ENCODE measurements at regions not wholly inside any gene's neighbourhood (a gene's known extent, or its start where the extent isn't known, plus 50 kb on each side); places are given as distances from the start of the nearest gene placed in this dataset.
A peak's percentile ranks its signal among the peaks of the same experiment; 100 is the strongest.
"Not testable (repeated sequence)": the region's sequence is repeated elsewhere in the genome, so short reads cannot be mapped to it uniquely, and the experiment has no call there.

DNA sequence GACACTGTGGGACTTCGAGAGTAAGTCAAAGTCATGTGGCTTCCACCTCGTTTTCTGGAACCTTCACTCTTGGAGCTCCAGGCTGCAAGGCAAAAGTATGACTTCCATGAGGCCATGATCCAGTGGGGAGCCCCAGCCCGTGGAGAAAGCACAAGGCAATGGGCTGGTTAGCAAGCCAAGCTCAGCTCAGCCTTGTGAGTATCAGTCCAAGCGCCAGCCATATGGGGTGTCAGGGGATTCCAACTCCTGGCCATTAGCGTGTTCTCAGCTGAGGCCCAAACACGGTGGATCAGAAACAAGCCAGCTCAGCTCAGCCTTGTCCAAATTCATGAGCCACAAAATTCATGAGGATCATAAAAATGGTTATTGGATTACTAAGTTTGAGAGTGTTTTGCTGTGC, 261.0 kb downstream of the RHOU start:
- no peak for DNase-seq

DNA sequence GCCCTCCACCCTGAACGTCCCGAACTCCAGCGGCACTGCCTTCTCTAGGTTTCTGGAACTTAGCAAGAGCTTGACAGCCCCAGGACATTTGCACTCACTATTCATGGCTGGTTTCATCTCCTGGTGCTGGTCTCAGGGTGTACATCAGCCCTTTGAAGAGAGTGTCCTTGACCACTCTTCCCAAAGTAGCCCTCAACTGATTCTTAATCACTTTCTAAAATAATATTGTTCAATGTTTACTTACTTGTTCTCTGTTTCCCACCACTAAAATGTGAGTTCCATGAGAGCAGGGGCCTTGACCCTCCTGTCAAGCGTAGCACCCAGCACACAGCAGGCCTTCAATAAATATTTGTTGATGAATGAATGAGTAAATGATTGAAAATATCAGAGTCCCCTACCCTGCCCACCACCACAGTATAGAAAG, 262.5 kb downstream of the RHOU start:
- no peak for DNase-seq

DNA sequence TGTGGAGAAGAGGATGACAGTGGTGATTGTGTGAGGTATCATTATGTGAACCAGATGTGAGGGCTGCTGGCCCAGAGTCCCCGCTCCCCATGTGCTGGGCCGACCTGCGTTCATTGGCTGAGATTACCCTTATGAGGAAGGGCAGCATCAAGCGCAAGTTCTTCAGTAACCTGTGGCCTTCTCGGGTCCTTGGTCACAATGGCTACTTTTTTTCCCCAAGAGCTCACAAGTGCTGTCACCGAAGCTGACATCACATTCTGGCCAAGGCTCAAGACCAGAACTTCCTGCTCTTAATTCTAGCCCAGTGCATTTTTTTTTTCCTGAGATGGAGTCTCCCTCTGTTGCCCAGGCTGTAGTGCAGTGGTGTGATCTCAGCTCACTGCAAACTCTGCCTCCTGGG, 262.9 kb downstream of the RHOU start:
- no peak for DNase-seq

DNA sequence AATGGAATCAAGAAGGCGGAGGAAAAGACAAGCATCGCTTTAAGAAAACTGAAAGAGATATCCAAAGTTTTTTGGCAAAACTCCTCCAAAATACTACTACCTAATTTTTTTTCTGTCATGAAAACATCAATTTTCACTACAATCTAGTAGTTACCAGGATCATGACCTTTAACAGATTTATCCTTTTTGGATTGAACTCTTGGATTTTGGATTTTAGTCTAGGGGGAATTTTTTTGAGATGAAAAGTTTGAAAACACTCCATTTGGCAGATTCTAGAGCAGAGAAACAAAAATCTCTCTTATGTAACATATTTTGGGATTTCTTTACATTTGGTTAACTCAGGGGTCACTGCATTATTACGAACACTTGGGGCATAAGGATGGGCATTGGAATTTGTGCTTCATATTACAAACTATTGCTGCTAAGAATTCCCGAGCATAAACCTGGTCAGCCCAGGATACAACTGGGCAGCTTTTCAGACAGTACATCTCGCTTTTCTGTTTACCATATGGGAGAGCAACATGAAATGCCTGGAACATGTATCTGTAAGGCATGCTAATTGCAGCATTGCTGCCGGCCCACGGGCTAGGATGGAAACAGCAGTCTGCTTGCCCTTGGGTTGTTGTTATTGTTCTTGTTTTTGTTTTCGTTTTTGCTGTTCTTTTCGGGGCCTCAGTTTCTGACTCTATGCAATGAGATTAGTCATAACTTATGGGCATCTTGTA, 264.3 kb downstream of the RHOU start:
- DNase-seq = no peak

DNA sequence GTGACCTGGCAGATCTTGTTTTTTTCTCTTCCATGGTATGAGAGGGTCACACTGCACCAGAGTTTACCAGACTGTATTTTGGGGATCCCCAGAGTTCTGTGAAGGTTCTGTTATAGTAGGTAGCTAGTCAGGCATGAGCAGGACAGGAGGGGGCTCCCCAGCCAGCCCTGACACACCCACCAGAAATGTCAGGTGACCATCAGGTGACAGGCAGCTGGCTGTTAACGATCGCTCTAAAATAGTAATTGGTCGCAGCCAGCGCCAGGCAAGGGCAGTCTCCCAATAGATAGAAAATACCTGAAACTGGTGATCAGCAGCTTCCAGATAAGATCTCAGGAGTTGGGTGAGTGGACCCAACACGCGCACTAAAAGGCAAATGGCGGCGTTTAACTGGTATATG, 264.9 kb downstream of the RHOU start:
- no peak for DNase-seq

DNA sequence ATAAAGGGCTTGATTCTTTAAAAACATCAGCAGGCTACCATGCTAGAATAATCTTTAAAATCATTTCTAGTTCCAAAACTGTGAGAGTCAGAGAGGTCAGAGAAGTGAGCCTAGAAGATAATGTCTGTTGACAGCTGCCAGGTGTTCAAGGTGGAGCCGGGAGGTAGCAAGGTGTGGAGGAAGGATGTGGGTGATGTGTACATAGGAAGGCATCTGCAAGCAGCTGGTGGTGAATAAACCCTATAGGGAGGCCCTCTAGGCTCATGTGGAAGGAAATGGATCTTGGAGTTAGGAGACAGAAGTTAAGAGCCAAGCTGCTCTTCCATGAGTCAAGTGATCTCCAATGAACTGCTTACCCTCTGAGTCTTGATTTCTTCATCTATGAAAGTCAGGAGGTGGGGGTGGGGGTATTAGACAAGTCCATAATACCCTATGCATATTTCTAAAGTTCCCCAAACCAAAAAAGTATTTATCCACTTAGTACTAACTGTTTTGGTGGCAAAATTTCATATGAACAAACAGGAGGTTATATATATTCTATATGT, 266.3 kb downstream of the RHOU start:
- peak; percentile 62 for DNase-seq

DNA sequence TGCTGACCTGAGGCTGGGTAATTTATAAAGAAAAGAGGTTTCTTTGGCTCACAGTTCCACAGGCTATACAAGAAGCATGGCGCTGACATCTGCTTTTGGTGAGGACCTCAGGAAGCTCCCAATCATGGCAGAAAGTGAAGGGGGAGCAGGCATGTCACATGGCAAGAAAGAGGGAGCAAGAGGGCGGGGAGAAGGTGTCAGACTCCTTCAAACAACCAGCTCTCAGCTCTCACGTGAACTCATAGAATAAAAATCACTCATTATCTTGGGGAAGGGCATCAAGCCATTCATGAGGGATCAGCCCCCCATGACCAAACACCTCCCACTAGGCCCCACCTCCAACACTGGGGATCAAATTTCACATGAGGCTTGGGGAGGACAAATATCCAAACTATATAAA, 266.8 kb downstream of the RHOU start:
- DNase-seq = no peak

DNA sequence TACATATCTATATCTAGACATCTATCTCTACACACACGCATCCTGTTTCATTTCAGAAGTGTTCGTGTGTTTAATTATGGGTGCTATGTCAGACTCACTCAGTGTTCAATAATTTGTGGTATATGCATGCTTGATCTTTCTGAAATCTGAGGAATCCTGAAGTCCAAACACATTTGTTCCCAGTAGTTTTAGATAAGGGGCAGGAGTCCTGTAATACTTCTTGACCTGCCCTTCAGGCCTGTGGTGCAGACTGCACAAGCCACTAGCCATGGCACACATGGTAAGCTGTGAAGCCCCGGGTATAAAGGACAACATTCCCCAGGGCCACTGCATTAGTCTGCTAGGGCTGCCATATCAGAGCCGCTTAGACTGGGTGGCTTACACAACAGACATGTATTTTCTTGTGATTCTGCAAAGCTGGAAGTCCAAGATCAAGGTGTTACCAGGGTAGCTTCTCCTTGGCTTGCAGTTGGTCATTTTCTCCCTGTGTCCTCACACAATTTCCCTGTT, 267.2 kb downstream of the RHOU start:
- no peak for DNase-seq

DNA sequence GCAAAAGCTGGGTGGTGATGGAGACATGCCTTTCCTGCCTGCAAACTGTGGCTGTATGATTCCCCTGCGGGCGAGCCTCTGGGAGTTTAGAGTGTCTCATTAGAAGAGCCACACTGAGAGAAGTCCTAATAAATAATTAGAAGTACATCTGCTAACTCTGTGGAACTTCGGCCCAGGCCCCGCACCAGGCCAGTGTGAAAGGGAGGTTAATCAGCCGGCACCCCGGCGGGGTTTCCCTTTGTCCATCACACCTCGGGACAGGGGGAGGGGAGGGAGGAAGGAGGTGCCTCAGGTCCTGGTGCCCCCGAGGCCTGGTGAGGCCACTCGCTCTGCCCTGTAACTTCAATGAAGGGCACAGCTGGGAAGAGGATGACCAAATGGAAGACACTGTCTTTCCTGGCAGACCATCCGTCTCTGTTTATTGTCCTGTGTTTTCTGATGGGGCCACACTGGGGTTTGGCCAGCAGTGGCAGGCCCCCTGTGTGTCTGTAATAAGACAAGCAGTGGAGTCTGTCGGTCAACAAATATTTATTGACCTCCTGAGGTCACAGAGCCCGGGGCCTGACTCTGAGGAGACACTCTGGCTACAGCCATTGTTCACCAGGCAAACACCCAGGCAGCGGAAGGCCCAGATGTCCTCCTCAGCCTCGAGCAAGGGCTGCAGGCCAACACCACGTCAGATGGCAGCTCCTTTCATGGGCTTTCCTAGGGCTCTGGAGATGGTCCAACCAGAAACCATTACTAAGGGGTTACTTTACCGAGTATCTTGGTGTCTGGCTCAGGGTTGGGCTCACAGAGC, 267.5 kb upstream of the RAB4A start:
- peak; percentile 46 for DNase-seq

DNA sequence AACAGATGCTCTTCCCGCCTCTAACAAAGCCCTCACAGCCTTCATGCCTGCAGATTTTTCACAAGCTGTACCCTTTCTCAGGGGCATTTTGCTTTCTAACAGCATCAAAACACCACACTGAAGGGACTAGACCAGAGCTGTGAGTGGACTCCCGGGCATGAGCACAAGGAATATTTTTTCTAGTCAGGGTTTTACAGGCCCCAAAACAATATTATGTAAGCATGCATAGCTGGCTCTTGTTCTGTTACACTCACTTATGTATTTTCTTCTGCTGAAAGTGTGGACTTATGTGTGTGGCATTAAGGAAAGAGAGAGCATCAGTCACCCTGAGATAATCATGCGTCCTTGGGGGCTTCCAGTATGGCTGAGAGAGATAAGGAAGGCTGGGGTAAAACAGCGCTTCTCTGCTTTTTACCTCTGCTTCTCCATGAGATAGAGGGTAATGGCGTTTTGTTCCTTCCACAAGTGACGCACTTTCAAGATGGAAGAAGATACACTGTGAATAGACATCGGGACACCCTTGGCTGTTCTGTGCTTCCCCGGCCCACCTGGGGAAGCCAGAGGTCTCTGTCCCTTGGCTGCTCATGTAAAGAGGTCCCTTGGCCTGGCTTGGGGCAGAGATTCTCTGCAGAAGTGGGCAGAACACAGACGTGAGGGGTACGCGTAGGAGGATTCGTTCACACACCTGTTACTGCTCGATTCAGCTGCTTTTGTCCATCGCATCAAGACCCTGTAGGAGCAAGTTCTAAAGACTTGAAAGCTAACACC, 266.7 kb upstream of the RAB4A start:
- no peak for DNase-seq

DNA sequence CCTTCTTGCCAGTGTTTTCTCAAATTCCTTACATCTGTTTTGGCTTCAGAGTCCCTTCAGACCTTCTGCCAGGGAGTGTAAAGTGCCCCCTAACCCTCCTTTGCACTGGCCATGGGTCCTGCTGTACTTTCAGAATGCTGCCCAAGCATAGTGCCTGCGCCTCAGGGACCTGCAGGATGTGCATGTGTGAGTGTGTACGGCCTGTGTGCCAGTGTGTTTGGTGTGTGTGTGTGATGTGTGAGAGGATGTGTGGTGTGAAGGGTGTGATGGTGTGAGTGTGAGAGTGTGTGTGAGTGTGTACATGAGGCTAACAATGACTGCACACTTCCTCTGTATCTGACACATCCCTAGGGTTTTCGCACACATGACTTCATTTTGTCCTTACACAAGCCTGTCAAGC, 265.8 kb upstream of the RAB4A start:
- no peak for DNase-seq

DNA sequence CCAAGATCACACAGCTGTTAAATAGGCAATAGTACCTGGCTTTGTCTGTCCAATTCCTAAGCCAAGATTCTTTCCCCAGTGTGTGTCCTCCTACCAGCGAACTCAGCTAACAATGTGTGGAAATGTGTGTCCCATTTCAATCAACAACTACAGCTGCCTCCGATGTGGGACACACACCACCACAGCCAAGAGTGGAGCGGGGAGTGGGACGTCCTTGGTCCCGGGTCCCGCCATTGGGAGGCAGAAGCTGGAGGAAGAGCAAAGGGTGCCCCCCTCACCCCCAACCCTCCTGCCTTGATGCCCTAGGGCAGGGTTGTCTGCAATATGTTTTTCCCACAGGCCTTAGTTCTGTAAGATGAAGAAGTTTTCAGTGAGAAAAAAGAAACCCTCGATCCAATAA, 265.4 kb upstream of the RAB4A start:
- no peak for DNase-seq

DNA sequence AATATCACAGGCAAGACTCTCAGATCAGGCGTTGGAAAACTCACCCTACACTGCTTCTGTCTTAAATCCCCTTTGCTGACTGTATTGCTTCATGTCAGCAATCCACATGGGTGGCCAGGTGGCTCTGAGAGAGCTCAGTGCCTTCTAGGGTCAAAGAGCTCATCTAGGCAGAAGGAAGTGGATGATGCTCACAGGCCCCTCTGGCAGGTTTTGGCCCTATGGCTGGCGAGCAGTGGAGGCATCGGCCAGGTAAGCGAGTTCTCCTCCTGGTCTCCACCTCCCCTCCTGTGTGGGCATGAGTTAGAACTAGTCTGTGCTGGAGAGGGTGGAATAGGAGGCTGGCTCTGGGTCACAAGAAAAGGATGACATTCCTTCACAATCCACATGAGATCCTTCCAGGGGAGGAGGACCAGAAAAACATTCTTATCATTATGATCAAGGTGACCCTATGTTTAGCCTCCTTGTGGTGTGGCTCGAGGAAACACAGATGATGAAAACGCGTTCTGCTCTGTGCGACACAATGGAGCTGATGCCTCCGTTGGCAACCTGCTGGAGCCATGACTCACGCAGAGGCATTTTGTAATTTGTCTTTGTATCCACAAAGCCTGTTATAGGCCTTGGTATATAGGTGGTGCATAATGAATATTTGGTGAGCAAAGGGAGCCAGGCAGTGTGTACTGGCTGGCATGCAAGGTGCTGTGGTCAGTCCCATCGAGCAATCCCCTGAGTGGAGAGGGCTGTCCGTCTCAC, 264.6 kb upstream of the RAB4A start:
- peak; percentile 43 for DNase-seq

DNA sequence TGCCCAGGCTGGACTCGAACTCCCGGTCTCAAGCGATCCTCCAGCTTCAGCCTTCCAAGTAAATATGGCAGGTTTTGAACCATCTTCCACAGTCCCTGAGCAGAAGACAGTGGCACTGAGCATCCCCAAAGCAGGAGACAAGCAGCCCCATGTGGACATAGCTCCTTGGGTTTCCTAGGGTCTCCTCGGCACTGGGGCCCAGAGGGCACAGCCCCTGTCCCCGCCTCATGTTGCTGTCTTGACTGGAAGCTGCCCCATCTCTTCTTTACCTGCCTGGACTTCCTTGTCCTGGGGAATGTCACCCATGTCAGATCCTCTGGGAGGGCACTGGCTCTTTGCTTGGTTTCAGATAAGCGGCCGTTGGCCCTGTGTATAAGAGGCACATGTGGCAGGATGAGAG, 263.7 kb upstream of the RAB4A start:
- no peak for DNase-seq

DNA sequence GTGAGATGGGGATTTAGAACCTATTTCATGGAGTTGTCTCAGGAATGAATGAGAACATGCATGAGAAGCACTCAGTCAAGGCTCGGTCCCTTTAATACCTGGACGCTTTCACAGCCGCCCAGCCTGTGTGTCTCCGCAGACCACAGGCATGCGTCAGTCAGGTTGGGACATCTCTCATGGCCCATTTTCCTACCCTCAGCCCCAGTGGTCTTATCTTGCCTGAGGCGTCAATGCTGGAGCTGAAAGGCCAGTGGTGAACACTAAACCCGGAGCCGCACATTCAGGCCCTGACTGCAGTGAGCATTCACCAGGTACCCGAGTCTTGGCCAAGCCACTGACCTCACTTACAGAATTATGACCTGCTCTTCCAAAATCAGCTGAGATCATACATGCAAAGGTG, 263.2 kb upstream of the RAB4A start:
- DNase-seq = no peak

DNA sequence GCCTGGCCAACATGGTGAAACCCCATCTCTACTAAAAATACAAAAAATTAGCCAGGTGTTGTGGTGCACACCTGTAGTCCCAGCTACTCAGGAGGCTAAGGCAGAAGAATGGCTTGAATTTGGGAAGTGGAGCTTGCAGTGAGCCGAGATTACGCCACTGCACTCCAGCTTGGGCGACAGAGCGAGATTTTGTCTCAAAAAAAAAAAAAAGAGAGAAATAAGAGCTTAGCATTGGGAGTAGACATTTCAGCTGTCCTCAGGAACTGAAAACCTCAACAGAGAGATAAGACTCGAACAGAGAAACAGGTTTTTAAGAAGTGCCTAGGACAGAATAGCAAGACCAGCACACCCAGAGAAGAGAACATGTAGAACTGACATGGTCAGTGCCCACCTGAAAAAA, 262.6 kb upstream of the RAB4A start:
- not testable (repeated sequence) for DNase-seq

DNA sequence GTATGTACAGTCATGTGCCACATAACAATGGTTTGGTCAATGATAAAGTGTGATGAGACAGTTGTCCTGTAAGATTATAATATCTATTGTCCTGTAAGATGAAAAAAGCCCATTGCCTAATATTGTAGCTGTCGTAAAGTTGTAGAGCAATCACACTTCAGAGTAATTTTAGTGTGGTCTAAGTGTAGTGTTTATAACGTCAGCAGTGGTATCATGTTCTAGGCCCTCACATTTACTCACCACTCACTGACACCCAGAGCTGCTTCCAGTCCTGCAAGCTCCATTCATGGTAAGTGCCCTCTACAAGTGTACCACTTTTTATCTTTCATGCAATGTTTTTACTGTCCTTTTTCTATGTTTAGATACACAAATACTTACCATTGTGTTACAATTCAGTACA, 259.9 kb upstream of the RAB4A start:
- DNase-seq = no peak

DNA sequence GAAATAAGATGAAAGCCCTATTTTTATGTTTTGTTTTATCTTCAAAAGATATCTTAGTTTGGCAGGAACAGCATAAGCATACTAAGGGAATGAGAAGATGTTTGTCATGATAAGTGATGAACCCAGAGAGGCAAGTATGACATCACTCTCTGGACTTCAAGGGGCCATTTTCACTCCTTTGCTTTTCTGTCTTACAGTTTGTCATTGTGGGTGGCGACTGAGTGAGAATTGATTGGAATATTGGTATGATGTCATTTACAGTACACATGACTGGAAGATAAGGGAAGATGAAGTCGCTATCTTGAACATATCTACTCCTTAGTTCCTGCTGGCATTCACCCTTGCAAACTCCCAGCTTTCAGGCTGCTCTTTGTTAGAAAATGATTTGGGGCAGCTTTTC, 258.1 kb upstream of the RAB4A start:
- DNase-seq = no peak

DNA sequence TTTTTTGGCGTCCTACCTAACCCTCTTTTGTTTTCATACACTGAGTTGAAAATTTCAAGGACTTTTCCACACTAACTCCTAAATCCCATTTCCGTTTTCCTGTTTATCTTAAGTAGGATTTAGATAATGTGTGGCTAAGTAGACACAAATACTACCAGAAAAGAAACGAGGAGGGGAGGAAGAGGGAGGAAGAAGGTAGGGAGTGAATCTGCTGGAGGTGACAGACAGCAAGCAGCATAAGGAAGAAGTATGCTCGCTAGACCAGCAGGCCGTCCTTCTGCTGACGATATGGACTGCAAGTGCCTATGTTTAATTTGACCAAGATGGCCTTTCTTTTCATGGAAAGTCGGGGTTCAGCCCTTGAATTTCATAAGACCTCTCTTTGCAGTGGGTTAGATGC, 256.9 kb upstream of the RAB4A start:
- no peak for DNase-seq

DNA sequence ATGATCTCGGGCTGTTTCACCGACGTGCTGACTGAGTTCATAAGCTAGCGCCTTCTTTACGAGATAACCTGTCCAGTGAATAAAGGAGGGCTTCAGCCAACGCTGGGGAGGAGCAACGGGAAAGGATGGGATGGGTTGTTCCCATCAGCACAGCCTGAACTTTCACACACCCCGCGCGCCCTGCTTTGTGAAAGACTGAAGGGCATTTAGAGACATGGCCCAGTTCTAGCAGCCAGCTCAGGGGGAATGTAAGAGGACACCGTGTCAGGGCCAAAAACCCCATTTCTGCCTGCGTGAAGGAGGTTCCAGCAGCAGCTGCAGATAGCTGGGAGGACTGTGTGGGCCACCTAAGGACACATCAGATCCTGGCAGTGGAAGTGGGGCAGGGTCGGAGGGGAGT, 255.1 kb upstream of the RAB4A start:
- DNase-seq = no peak

DNA sequence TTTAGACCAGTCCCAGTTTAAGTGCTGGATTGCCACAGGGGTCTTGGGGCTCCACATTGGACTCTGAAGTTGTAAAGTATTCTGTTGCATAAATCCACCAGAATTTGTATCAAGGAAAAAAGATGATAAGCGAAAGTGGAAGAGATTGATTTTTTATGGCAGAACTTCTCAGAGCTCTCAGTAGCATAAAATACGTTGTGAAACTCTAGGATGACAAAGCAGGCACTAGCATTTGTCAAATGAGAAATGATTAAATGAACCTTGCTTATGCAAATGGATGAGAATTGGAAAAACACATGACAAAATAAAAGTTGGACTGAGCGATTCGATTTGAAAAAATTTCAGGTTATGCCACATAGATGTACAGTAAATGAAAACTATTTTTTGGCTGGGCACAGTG, 253.8 kb upstream of the RAB4A start:
- no peak for DNase-seq

DNA sequence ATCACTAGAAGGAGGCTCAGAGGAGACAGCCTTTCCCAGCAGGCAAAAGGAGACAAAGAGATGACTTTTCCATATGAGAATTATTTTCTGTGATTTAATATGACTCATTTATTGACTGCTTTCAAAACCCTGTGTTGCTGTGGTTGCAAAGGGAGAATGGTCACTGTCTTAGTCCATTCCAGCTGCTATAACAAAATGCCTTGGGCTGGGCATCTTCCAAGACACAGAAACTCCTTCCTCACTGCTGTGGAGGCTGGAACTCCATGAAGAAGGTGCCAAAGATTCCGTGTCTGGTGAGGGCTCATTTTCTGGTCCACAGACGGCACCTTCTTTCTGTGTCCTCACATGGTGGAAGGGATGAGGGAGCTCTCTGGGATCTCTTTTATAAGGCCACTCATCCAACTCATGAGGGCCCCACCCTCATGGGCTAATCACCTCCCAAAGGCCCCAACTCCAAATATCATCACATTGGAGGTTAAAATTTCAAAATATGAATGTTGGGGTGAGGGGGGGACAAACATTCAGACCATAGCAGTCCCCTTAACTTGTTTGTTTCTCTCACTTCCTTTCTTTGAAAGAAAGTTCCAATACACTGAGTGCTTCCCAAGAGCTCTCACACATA, 252.1 kb upstream of the RAB4A start:
- DNase-seq = no peak

All from RPMI8226 (cell line).